Testis (tissue), 2 donors: ENCODE measurements at regions not wholly inside any gene's neighbourhood (a gene's known extent, or its start where the extent isn't known, plus 50 kb on each side); places are given as distances from the start of the nearest gene placed in this dataset.

Experiments
- CTCF ChIP-seq, 3 experiments: fragments of 450-650 bp in 2 of 3; fragments of 200-600 bp in 1 of 3; sonication (generic) in 1 of 3; IDR thresholded peaks; one replicate each; pipeline ENCODE4 v1.5.1; 2016 to 2019; ENCODE audit warnings: antibody characterized with exemption in 3 of 3, mild to moderate bottlenecking in 2 of 3, moderate library complexity in 1 of 3
- POLR2A ChIP-seq: fragments of 450-650 bp; IDR thresholded peaks from one replicate; pipeline ENCODE4 v1.6.1; 2017; ENCODE audit warnings: antibody characterized with exemption, mild to moderate bottlenecking, moderate library complexity

- TF ChIP-seq CTCF (IDR thresholded peaks at IDR 0.05) (no peak), POLR2A (no peak)
Measured at GRCh38 chr10:125575843-125576242, 107.1 kb downstream of the TEX36 start.
